ENCODE measurements at regions not wholly inside any gene's neighbourhood (a gene's known extent, or its start where the extent isn't known, plus 50 kb on each side); places are given as distances from the start of the nearest gene placed in this dataset.

- no peak for TF ChIP-seq CTCF (IDR thresholded peaks at IDR 0.05; ENCODE audit: low read depth, low read length, missing control alignments)
- in situ Hi-C loops (cut with HindIII; ENCODE audit: low sequenced_read_pairs): no loop called here
- no peak overlapping the region for H3K4me3 ChIP-seq (ENCODE audit: low read depth, low read length)
- no peak for DNase-seq (ENCODE audit: low read depth)
Observed at GRCh38 chr15:29401644-29402043, 132.0 kb upstream of the NSMCE3 start.

GRCh38 chr15:29400701-29401100, 131.1 kb upstream of the NSMCE3 start:
- DNase-seq (ENCODE audit: low read depth): no peak
- H3K4me3 ChIP-seq (ENCODE audit: low read depth, low read length): no peak overlapping the region
- in situ Hi-C loops (cut with HindIII; ENCODE audit: low sequenced_read_pairs): no loop called here
- TF ChIP-seq CTCF (IDR thresholded peaks at IDR 0.05; ENCODE audit: low read depth, low read length, missing control alignments): no peak

GRCh38 chr15:29398907-29399306, 129.3 kb upstream of the NSMCE3 start:
- in situ Hi-C loops (cut with HindIII; ENCODE audit: low sequenced_read_pairs): no loop called here
- DNase-seq (ENCODE audit: low read depth): no peak
- no peak for TF ChIP-seq CTCF (IDR thresholded peaks at IDR 0.05; ENCODE audit: low read depth, low read length, missing control alignments)
- no peak overlapping the region for H3K4me3 ChIP-seq (ENCODE audit: low read depth, low read length)

- DNase-seq (ENCODE audit: low read depth): no peak
- in situ Hi-C loops (cut with HindIII; ENCODE audit: low sequenced_read_pairs): no loop called here
- H3K4me3 ChIP-seq (ENCODE audit: low read depth, low read length): no peak overlapping the region
- no peak for TF ChIP-seq CTCF (IDR thresholded peaks at IDR 0.05; ENCODE audit: low read depth, low read length, missing control alignments)
Observed at GRCh38 chr15:29396176-29396811, 126.7 kb upstream of the NSMCE3 start.

GRCh38 chr15:29393443-29393842, 123.8 kb upstream of the NSMCE3 start:
- no peak for TF ChIP-seq CTCF (IDR thresholded peaks at IDR 0.05; ENCODE audit: low read depth, low read length, missing control alignments)
- DNase-seq (ENCODE audit: low read depth): no peak
- no peak overlapping the region for H3K4me3 ChIP-seq (ENCODE audit: low read depth, low read length)
- in situ Hi-C loops (cut with HindIII; ENCODE audit: low sequenced_read_pairs): no loop called here

GRCh38 chr15:29392358-29392757, 122.7 kb upstream of the NSMCE3 start:
- in situ Hi-C loops (cut with HindIII; ENCODE audit: low sequenced_read_pairs): no loop called here

More at GRCh38 chr15:29392358-29392757, 122.7 kb upstream of the NSMCE3 start:
- no peak overlapping the region for H3K4me3 ChIP-seq (ENCODE audit: low read depth, low read length)
- DNase-seq (ENCODE audit: low read depth): no peak
- TF ChIP-seq CTCF (IDR thresholded peaks at IDR 0.05; ENCODE audit: low read depth, low read length, missing control alignments): no peak
